ENCODE measurements at regions not wholly inside any gene's neighbourhood (a gene's known extent, or its start where the extent isn't known, plus 50 kb on each side); places are given as distances from the start of the nearest gene placed in this dataset.

GRCh38 chr20:50405235-50405914, 104.8 kb upstream of the PTPN1 start:
- TF ChIP-seq, protein P1, sequence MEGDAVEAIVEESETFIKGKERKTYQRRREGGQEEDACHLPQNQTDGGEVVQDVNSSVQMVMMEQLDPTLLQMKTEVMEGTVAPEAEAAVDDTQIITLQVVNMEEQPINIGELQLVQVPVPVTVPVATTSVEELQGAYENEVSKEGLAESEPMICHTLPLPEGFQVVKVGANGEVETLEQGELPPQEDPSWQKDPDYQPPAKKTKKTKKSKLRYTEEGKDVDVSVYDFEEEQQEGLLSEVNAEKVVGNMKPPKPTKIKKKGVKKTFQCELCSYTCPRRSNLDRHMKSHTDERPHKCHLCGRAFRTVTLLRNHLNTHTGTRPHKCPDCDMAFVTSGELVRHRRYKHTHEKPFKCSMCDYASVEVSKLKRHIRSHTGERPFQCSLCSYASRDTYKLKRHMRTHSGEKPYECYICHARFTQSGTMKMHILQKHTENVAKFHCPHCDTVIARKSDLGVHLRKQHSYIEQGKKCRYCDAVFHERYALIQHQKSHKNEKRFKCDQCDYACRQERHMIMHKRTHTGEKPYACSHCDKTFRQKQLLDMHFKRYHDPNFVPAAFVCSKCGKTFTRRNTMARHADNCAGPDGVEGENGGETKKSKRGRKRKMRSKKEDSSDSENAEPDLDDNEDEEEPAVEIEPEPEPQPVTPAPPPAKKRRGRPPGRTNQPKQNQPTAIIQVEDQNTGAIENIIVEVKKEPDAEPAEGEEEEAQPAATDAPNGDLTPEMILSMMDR (optimal IDR thresholded peaks at IDR 0.05 in 1 of 3, IDR thresholded peaks at IDR 0.05 in 1 of 3, conservative IDR thresholded peaks at IDR 0.05 in 1 of 3; ENCODE audit: extremely low read depth in 1 of 3, insufficient read depth in 2 of 3, low read length in 3 of 3) = no peak
- TF ChIP-seq EZH2 (IDR thresholded peaks at IDR 0.05; ENCODE audit: low read length) = no peak

Data from keratinocyte (primary cell).